ENCODE measurements at regions not wholly inside any gene's neighbourhood (a gene's known extent, or its start where the extent isn't known, plus 50 kb on each side); places are given as distances from the start of the nearest gene placed in this dataset.

DNA sequence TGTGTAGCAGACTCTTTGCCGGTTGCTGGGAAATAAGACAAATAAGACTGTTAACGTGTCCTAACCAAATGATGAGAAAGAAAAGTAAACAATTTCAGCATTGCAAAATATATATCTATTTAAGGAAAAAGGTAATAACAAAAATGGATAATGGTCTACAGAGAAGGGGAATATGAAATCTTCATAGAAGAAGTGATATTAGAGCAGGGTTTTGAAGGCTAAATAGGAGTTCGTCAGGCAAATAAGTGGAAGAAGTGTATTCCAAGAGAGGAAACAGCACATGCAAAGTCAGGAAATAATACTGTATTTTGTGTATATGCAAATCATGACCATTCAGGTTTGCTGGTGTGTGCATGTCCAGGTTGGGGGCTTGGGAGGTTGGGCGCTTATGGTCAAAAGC, 55.3 kb upstream of the OSBPL3 start:
- TF ChIP-seq, protein P1, sequence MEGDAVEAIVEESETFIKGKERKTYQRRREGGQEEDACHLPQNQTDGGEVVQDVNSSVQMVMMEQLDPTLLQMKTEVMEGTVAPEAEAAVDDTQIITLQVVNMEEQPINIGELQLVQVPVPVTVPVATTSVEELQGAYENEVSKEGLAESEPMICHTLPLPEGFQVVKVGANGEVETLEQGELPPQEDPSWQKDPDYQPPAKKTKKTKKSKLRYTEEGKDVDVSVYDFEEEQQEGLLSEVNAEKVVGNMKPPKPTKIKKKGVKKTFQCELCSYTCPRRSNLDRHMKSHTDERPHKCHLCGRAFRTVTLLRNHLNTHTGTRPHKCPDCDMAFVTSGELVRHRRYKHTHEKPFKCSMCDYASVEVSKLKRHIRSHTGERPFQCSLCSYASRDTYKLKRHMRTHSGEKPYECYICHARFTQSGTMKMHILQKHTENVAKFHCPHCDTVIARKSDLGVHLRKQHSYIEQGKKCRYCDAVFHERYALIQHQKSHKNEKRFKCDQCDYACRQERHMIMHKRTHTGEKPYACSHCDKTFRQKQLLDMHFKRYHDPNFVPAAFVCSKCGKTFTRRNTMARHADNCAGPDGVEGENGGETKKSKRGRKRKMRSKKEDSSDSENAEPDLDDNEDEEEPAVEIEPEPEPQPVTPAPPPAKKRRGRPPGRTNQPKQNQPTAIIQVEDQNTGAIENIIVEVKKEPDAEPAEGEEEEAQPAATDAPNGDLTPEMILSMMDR (IDR thresholded peaks at IDR 0.05) = no peak
- TF ChIP-seq POLR2A (IDR thresholded peaks at IDR 0.05) = no peak
- no peaks in the 10 kb centered on the region for H3K27me3 ChIP-seq
- H3K36me3 ChIP-seq (ENCODE audit: low read depth, missing control alignments) = no peaks in the 10 kb centered on the region
- 91 to 95% methylated on average over 4 of the region's 4 CpGs for WGBS, 2 donors
- no peak overlapping the region for H3K4me3 ChIP-seq
- no peaks in the 10 kb centered on the region for H3K4me1 ChIP-seq
- intact Hi-C loops (cut with DNase I; ENCODE audit: low total_unique reads) = no loop called here
- no peak overlapping the region for H3K27ac ChIP-seq
- H3K9me3 ChIP-seq = no peaks in the 10 kb centered on the region
- DNase-seq = no peak

DNA sequence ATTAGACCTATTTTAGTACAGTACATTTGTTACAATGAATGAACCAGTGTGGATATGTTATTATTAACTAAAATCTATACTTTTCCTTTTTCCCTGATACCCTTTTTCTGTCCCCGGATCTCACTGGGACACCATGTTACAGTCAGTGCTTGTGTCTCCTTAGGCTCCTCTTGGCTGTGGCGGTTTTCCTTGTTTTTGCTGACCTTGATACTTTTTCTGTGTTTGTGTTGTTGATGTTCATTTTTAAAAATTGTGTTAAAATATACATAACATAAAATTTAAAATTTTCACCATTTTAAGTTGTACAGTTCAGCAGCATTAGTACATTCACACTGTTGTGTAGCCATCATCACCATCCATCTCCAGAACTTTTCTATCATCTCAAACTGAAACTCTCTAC, 54.2 kb upstream of the OSBPL3 start:
- intact Hi-C loops (cut with DNase I; ENCODE audit: low total_unique reads) = no loop called here
- DNase-seq = no peak

DNA sequence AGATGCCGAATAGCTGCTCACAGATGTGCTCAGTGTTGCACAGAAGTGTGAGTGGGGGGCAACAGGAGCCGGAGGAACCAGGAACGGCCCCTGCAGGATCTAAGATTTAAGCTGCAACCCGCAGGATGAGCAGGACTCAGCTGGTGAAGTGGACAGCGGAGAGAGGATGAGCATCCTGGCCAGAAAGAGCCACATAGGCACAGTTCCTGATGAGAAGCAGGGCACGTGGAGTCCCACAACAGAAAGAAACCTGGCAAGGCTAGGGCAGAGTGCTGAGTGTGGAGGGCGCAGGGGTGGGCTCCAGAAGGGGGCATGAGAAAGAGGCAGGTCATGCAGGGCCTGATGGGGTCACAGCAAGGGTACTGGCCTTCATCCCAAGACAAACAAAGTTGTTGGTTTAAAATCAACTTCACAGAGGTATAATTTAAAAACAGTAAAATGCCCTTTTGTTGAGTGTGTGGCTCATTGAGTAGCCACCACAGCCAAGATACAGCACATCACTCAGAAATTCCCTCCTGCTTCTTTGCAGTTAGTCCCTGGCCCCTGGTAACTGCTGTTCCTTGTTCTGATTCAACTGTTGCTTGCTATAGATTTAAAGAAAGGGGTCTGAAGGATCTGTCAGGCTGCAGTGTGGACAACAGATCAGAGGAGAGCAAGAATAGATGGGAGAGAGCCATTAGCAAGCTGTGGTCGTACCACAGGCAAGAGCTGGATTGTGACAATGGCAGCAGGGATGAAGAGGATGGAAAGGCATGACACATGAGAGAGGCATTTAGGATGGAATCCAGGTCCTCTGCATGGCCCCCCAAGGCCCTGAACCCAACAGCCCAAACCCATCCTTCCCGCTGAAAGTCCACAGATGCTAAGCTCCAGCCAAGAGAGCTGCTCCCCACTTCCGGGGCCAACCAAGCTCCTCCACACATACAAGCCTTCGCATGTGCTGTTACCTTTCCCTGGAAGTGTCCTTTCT, 53.1 kb upstream of the OSBPL3 start:
- no peaks in the 10 kb centered on the region for H3K9me3 ChIP-seq
- no peak for TF ChIP-seq POLR2A (IDR thresholded peaks at IDR 0.05)
- TF ChIP-seq, protein P1 (IDR thresholded peaks at IDR 0.05) = no peak
- H3K4me3 ChIP-seq = no peak overlapping the region
- no peaks in the 10 kb centered on the region for H3K27me3 ChIP-seq
- WGBS, 2 donors = 82 to 84% methylated on average over 11 of the region's 11 CpGs
- H3K36me3 ChIP-seq (ENCODE audit: low read depth, missing control alignments) = no peaks in the 10 kb centered on the region
- H3K27ac ChIP-seq = no peak overlapping the region
- intact Hi-C loops (cut with DNase I; ENCODE audit: low total_unique reads) = no loop called here
- DNase-seq = no peak
- no peaks in the 10 kb centered on the region for H3K4me1 ChIP-seq

More for the DNA sequence above, 54.2 kb upstream of the OSBPL3 start:
- Histone ChIP-seq H3K9me3 (no peaks in the 10 kb centered on the region), H3K36me3 (ENCODE audit: low read depth, missing control alignments) (no peaks in the 10 kb centered on the region), H3K27me3 (no peaks in the 10 kb centered on the region), H3K27ac (no peak overlapping the region), H3K4me3 (no peak overlapping the region), H3K4me1 (no peaks in the 10 kb centered on the region)
- TF ChIP-seq POLR2A (IDR thresholded peaks at IDR 0.05) = no peak
- 80 to 85% methylated on average over 2 of the region's 2 CpGs for WGBS, 2 donors

DNA sequence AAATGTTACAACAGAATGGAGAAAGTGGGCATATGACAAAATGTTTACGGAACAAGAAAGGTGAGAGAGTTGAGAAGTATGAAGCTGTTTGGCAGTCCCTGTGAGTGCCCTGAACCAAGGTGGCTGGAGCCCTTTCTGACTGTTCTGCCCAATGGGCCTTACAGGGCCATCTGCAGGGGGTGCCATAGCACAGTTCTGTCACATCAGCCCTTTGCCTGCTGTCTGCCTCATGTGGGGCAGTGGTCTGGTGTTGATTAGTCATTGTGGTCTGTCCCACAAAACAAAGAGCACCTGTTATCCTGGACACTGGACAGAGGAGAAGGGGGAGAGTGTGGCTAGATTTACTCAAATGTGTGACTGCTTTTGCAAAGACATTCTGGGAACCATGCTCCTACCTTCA, 51.5 kb upstream of the OSBPL3 start:
- no peak for TF ChIP-seq POLR2A (IDR thresholded peaks at IDR 0.05)
- TF ChIP-seq, protein P1 (IDR thresholded peaks at IDR 0.05) = no peak
- Histone ChIP-seq H3K36me3 (ENCODE audit: low read depth, missing control alignments) (no peaks in the 10 kb centered on the region), H3K27me3 (no peaks in the 10 kb centered on the region), H3K4me3 (no peak overlapping the region), H3K27ac (no peak overlapping the region), H3K9me3 (no peaks in the 10 kb centered on the region), H3K4me1 (no peaks in the 10 kb centered on the region)
- intact Hi-C loops (cut with DNase I; ENCODE audit: low total_unique reads) = no loop called here
- no peak for DNase-seq
- WGBS, 2 donors = 97 to 100% methylated on average over 1 of the region's 1 CpG

- Histone ChIP-seq H3K4me1 (no peaks in the 10 kb centered on the region), H3K27ac (no peak overlapping the region), H3K36me3 (ENCODE audit: low read depth, missing control alignments) (no peaks in the 10 kb centered on the region), H3K27me3 (no peaks in the 10 kb centered on the region), H3K4me3 (no peak overlapping the region), H3K9me3 (no peaks in the 10 kb centered on the region)
- TF ChIP-seq POLR2A (IDR thresholded peaks at IDR 0.05) = no peak
- TF ChIP-seq, protein P1 (IDR thresholded peaks at IDR 0.05) = no peak
- DNase-seq = no peak
- WGBS, 2 donors = 64 to 78% methylated on average over 6 of the region's 6 CpGs
- intact Hi-C loops (cut with DNase I; ENCODE audit: low total_unique reads) = no loop called here
These were observed 51.0 kb upstream of the OSBPL3 start for GRCh38 chr7:25031007-25031406.

Measured in testis (tissue), 2 donors.